Heart right ventricle (tissue), 16 donors: ENCODE measurements at regions not wholly inside any gene's neighbourhood (a gene's known extent, or its start where the extent isn't known, plus 50 kb on each side); places are given as distances from the start of the nearest gene placed in this dataset.

Source experiments
- ATAC-seq, 8 donors: fragments of 200-7000 bp; cut with Tn5 transposase; one replicate each; pipeline ENCODE4 v1.9.1; 2020; ENCODE audit warnings: mild to moderate bottlenecking in 8 of 8, moderate library complexity in 8 of 8, moderate number of reproducible peaks in 1 of 8
- DNase-seq, 2 donors: peaks; one replicate each; pipeline ENCODE4 v3.0.0-alpha.2; 2020
- H3K27ac ChIP-seq, 10 donors: fragments of 200-600 bp; sonication (generic) in 2 of 10; one replicate each; pipeline versions ENCODE4 v1.5.0 to v1.8.0; 2020 to 2022; ENCODE audit warnings: mild to moderate bottlenecking in 3 of 10
- H3K27me3 ChIP-seq, 7 donors: fragments of 200-600 bp; one replicate each; pipeline ENCODE4 v1.8.0; 2021 to 2022; ENCODE audit warnings: mild to moderate bottlenecking in 2 of 7
- H3K36me3 ChIP-seq, 9 donors: fragments of 200-600 bp; sonication (generic) in 1 of 9; one replicate each; pipeline versions ENCODE4 v1.5.0 to v1.8.0; 2020 to 2022; ENCODE audit warnings: mild to moderate bottlenecking in 2 of 9
- H3K4me1 ChIP-seq, 9 donors: fragments of 200-600 bp; sonication (generic) in 1 of 9; one replicate each; pipeline versions ENCODE4 v1.5.0 to v1.8.0; 2020 to 2022; ENCODE audit warnings: mild to moderate bottlenecking in 4 of 9
- H3K4me3 ChIP-seq, 10 donors: fragments of 200-600 bp; sonication (generic) in 2 of 10; one replicate each; pipeline versions ENCODE4 v1.5.0 to v1.8.0; 2020 to 2022; ENCODE audit warnings: mild to moderate bottlenecking in 7 of 10, moderate library complexity in 2 of 10
- H3K9me3 ChIP-seq, 11 donors: fragments of 200-600 bp in 10 of 11; sonication (generic) in 2 of 11; one replicate each; pipeline versions ENCODE4 v1.5.0 to v1.8.0; 2013 to 2022; ENCODE audit warnings: mild to moderate bottlenecking in 2 of 11, control low read depth in 1 of 11, moderate library complexity in 1 of 11
- CTCF ChIP-seq, 9 donors: fragments of 200-600 bp; sonication (generic) in 2 of 9; IDR thresholded peaks; one replicate each; pipeline versions ENCODE4 v1.5.0 to v1.8.0; 2021 to 2022; ENCODE audit warnings: antibody characterized with exemption in 9 of 9, mild to moderate bottlenecking in 5 of 9, moderate library complexity in 1 of 9
- WGBS, 2 donors: extraction: QIAGEN DNeasy Blood & Tissue Kit; methylation state at CpG; one replicate each; pipeline ENCODE4 v1.1.7; 2013; ENCODE audit warnings: inconsistent platforms in 1 of 2; 5-methylcytosine and 5-hydroxymethylcytosine counted together
- intact Hi-C, 10 donors: fragments of 100-400 bp; cut with DNase I; formaldehyde crosslinking; loops; one replicate each; pipeline versions ENCODE4 v1.11.1 to v1.14.2; 2022
- donor health status: Arrhythmogenic right ventricular cardiomyopathy.
- donor health status: ischemic (EF 13 %, LVEDD 7.1; RV severe dilation, severe dysfunction).
- donor health status: healthy with polysubstance abuse.
- donor health status: DM: no; HTN: yes; CAD: no.
- donor health status: DM: no; HTN: no; CAD: no.
- donor health status: ischemic (EF 25% LVEDD 6.9; RV normal size, moderate dysfunction).
- donor health status: ischemic (EF 25% LVEDD 5.7; RV mildly dilated, moderate dysfunction).
- donor health status: healthy.
- donor health status: DM: yes; HTN: yes; CAD: no.
- donor health status: Ischemic cardiomyopathy.
- donor health status: ischemic (EF 35%, LVEDD 5.7; RV mildly dilated, moderate dysfunction).
- donor health status: nonischemic (EF 11% LVEDD 7.7; RV severe dilation, severe dysfunction).
- donor health status: DM: yes; HTN: yes; CAD: no.
- donor health status: PGD.
- donor health status: ischemic (EF 29% LVEDD 5.4; RV normal size, mild dysfunction).
- donor health status: nonischemic (EF 23%, LVEDD 6.1; RV moderate dilation, normal function).

GRCh38 chr7:137146552-137147337, 196.8 kb downstream of the PTN start:
- ATAC-seq (no peak), DNase-seq (no peak)
- Histone ChIP-seq H3K27ac (no peak overlapping the region), H3K9me3 (peaks cover 0 to 2% (median 0%) of the 10 kb centered on the region in 11 donors), H3K4me3 (no peak overlapping the region), H3K36me3 (no peaks in the 10 kb centered on the region), H3K27me3 (no peaks in the 10 kb centered on the region), H3K4me1 (peaks cover 0 to 13% (median 0%) of the 10 kb centered on the region in 9 donors)
- TF ChIP-seq CTCF (IDR thresholded peaks at IDR 0.05) = no peak
- intact Hi-C loops = loop anchor here in 1 of 10 donors (10.0 kb wide), 1 partner anchor 262 kb away; no protein-coding TSS in a partner anchor
- 86 to 93% methylated on average over 8 of the region's 8 CpGs for WGBS, 2 donors

DNA sequence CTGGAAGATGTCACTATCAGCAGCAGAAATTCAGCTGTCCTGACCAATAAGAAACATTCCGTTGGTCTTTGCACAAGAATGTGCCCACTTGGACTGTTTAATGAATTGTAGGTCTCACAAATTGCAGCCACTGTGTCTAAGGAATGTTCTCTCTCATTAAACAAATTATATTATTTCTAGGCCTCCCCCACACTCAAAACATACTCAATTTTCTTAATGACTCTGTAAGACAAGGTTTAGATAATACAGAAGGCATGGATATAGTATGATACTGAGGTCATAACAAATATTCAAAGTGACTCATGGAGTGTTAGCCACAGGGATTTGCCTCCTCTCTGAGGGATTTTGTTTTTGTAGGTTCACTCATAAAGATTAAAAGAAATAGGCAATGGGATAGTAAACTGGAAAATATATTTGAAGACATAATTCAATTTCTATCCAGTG, 197.5 kb downstream of the PTN start:
- H3K4me3 ChIP-seq = no peak overlapping the region
- 60 to 71% methylated on average over 1 of the region's 1 CpG for WGBS, 2 donors
- no peak for DNase-seq
- H3K27me3 ChIP-seq = no peaks in the 10 kb centered on the region
- TF ChIP-seq CTCF (IDR thresholded peaks at IDR 0.05) = no peak
- H3K4me1 ChIP-seq = peaks cover 0 to 13% (median 0%) of the 10 kb centered on the region in 9 donors
- ATAC-seq = no peak
- H3K9me3 ChIP-seq = peaks cover 0 to 2% (median 0%) of the 10 kb centered on the region in 11 donors
- intact Hi-C loops = loop anchor here in 1 of 10 donors (10.0 kb wide), 1 partner anchor 261 kb away; no protein-coding TSS in a partner anchor
- no peak overlapping the region for H3K27ac ChIP-seq
- no peaks in the 10 kb centered on the region for H3K36me3 ChIP-seq

GRCh38 chr7:137142376-137142775, 201.2 kb downstream of the PTN start:
- Histone ChIP-seq H3K36me3 (no peaks in the 10 kb centered on the region), H3K27me3 (no peaks in the 10 kb centered on the region), H3K4me1 (peaks cover 0 to 10% (median 0%) of the 10 kb centered on the region in 9 donors), H3K27ac (no peak overlapping the region), H3K9me3 (peaks cover 0 to 4% (median 0%) of the 10 kb centered on the region in 11 donors), H3K4me3 (no peak overlapping the region)
- no peak for TF ChIP-seq CTCF (IDR thresholded peaks at IDR 0.05)
- ATAC-seq = no peak
- DNase-seq = no peak
- intact Hi-C loops = loop anchor here in 1 of 10 donors (10.0 kb wide), 1 partner anchor 258 kb away; no protein-coding TSS in a partner anchor

DNA sequence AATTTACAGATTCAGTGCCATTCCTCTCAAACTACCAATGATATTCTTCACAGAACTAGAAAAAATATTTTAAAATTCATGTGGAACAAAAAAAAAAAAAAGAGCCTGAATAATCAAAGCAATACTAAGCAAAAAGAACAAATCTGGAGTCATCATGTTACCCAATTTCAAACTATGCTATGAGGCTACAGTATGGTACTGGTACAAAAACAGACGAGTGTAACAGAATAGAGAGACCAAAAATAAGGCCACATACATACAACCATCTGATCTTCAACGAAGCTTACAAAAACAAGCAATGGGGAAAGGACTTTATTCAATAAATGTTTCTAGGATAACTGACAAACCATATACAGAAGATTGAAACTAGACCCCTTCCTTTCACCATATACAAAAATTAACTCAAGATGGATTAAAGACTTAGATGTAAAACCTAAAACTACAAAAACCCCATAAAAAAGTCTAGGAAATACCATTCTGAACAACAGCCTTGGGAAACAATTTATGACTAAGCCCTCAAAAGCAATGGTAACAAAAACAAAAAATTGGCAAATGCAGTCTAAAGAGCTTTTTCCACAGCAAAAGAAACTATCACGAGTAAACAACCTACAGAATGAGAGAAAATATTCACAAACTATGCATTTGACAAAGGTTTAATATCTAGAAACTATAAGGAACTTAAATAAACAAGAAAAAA, 207.7 kb downstream of the PTN start:
- no peak overlapping the region for H3K4me3 ChIP-seq
- no peaks in the 10 kb centered on the region for H3K27me3 ChIP-seq
- WGBS, 2 donors = 68 to 76% methylated on average over 3 of the region's 3 CpGs
- no peak for TF ChIP-seq CTCF (IDR thresholded peaks at IDR 0.05)
- H3K27ac ChIP-seq = no peak overlapping the region
- no peaks in the 10 kb centered on the region for H3K4me1 ChIP-seq
- no peak for ATAC-seq
- H3K36me3 ChIP-seq = no peaks in the 10 kb centered on the region
- peaks cover 0 to 11% (median 0%) of the 10 kb centered on the region in 11 donors for H3K9me3 ChIP-seq
- DNase-seq = no peak
- intact Hi-C loops = no loop called here
